Glutamatergic neuron (in vitro differentiated cells): ENCODE measurements at regions not wholly inside any gene's neighbourhood (a gene's known extent, or its start where the extent isn't known, plus 50 kb on each side); places are given as distances from the start of the nearest gene placed in this dataset.

Experiments used
- DNase-seq: peaks from one replicate; pipeline ENCODE4 v3.0.0; 2022
- H3K27ac Mint-ChIP-seq: one replicate; pipeline ENCODE4 v1.8.0; 2020; ENCODE audit warnings: mild to moderate bottlenecking, mixed read lengths, inconsistent platforms; ENCODE audit not compliant: unreplicated experiment
- H3K27me3 Mint-ChIP-seq: one replicate; pipeline ENCODE4 v1.8.0; 2020; ENCODE audit warnings: mild to moderate bottlenecking, moderate library complexity, mixed read lengths, inconsistent platforms; ENCODE audit not compliant: unreplicated experiment
- H3K36me3 Mint-ChIP-seq: one replicate; pipeline ENCODE4 v1.8.0; 2020; ENCODE audit warnings: mild to moderate bottlenecking, mixed read lengths, inconsistent platforms; ENCODE audit not compliant: unreplicated experiment
- H3K4me1 Mint-ChIP-seq: one replicate; pipeline ENCODE4 v1.8.0; 2020; ENCODE audit warnings: mild to moderate bottlenecking, low read depth, mixed read lengths, inconsistent platforms; ENCODE audit not compliant: unreplicated experiment
- H3K4me3 Mint-ChIP-seq: one replicate; pipeline ENCODE4 v1.8.0; 2020; ENCODE audit warnings: mild to moderate bottlenecking, mixed read lengths, inconsistent platforms; ENCODE audit not compliant: unreplicated experiment
- H3K9me3 Mint-ChIP-seq: one replicate; pipeline ENCODE4 v1.8.0; 2020; ENCODE audit warnings: mild to moderate bottlenecking, moderate library complexity, mixed read lengths, inconsistent platforms; ENCODE audit not compliant: unreplicated experiment
- CTCF ChIP-seq: fragments of 200-600 bp; sonication (generic); IDR thresholded peaks from one replicate; pipeline ENCODE4 v1.5.0; 2021; ENCODE audit not compliant: partially characterized antibody, unreplicated experiment

DNA sequence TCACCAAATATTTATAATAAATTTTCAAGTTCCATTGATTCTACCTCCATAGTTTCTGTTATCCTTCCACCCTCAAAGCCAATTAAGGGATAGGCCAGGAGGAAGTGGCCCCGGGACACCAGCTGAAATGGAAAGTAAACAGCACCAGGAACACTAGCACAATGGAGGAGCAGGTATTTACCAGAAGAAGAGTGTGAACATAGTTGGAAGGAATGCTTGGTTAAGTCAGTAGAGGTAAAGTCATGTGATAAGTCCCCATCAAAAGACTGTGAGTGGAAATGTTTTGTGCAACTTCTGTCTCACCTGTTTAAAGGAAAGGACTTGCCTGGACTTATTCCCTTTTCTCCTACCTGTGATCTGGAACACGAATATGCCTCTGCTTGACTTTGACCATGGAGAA, 146.7 kb upstream of the RAI14 start:
- H3K4me3 Mint-ChIP-seq, result no peak overlapping the region
- H3K27ac Mint-ChIP-seq, result no peak overlapping the region
- H3K27me3 Mint-ChIP-seq, result no peaks in the 10 kb centered on the region
- DNase-seq, result no peak
- peaks cover 2% of the 10 kb centered on the region for H3K9me3 Mint-ChIP-seq
- H3K4me1 Mint-ChIP-seq, result peaks cover 3% of the 10 kb centered on the region
- TF ChIP-seq CTCF, result no peak
- H3K36me3 Mint-ChIP-seq, result no peaks in the 10 kb centered on the region

- no peak for TF ChIP-seq CTCF
- H3K4me3 Mint-ChIP-seq, result no peak overlapping the region
- no peak overlapping the region for H3K27ac Mint-ChIP-seq
- DNase-seq, result no peak
- peaks cover 2% of the 10 kb centered on the region for H3K9me3 Mint-ChIP-seq
- no peaks in the 10 kb centered on the region for H3K36me3 Mint-ChIP-seq
- H3K27me3 Mint-ChIP-seq, result no peaks in the 10 kb centered on the region
- H3K4me1 Mint-ChIP-seq, result peaks cover 3% of the 10 kb centered on the region
Measured at GRCh38 chr5:34510002-34510401, 146.1 kb upstream of the RAI14 start.

DNA sequence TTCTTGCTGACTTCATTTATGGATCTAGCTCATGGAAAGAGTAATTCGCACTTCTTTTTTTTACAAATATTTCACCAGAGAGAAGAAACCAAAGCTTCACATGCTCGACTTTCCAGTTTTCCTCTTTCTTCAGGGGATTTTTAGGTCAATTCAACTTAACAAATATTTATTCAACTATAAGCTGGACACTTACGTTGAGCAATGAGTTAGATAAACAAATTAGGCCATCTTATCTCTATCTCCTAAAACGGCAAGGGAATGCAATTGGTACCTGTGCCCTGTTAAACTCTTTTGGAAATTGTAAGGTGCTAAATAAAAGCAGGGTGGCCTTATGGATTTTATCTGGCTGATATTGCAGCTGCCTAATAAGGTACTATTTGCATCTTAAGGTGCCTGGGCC, 145.1 kb upstream of the RAI14 start:
- TF ChIP-seq CTCF, result no peak
- Mint-ChIP-seq H3K4me3 (no peak overlapping the region), H3K27ac (no peak overlapping the region), H3K9me3 (peaks cover 2% of the 10 kb centered on the region), H3K27me3 (no peaks in the 10 kb centered on the region), H3K4me1 (peaks cover 3% of the 10 kb centered on the region), H3K36me3 (no peaks in the 10 kb centered on the region)
- no peak for DNase-seq

DNA sequence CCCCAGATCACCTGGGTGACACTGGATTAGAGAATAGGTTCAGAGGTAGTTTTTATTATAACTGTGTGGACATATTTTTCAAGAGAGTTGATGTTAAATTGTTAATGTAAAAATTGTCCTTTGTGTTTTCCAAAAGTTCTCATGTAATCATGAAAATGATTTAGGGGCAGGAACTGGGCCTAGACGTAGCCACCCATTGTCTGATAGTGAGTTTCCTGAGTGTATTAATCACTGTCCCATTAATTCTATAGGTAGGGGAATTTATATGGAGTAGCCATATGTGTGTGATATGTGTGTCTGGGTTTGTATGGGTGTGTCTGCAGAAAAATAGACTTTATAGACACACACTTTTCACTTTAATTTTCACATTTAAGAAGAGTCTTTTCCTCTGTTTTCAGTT, 144.6 kb upstream of the RAI14 start:
- DNase-seq, result no peak
- no peak for TF ChIP-seq CTCF
- no peak overlapping the region for H3K27ac Mint-ChIP-seq
- H3K4me3 Mint-ChIP-seq, result no peak overlapping the region
- H3K36me3 Mint-ChIP-seq, result no peaks in the 10 kb centered on the region
- peaks cover 3% of the 10 kb centered on the region for H3K4me1 Mint-ChIP-seq
- no peaks in the 10 kb centered on the region for H3K27me3 Mint-ChIP-seq
- H3K9me3 Mint-ChIP-seq, result peaks cover 2% of the 10 kb centered on the region

DNA sequence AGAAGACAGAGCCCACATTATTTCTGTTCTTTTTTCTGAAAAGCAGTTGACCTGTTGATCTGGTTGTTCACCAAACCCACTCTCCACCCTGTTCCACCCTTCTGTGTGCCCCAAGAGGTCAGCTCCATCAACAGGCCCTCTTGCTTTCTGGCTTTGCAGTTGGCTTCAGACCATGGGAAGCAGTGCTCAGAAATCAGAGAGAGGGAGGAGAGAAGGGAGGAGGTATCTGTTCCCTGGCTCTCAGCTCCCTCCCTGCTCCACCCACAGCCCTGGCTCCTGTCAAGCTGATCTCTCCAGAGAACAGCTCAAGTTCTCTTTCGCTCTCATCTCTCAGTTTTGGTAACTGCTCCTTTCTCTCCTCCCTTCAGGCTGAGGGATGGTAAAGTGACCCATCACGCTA, 144.2 kb upstream of the RAI14 start:
- no peaks in the 10 kb centered on the region for H3K27me3 Mint-ChIP-seq
- H3K27ac Mint-ChIP-seq, result no peak overlapping the region
- no peak overlapping the region for H3K4me3 Mint-ChIP-seq
- H3K9me3 Mint-ChIP-seq, result peaks cover 2% of the 10 kb centered on the region
- H3K4me1 Mint-ChIP-seq, result peaks cover 3% of the 10 kb centered on the region
- DNase-seq, result no peak
- no peaks in the 10 kb centered on the region for H3K36me3 Mint-ChIP-seq
- no peak for TF ChIP-seq CTCF
